Cardiac muscle cell (in vitro differentiated cells and primary cell): ENCODE measurements at regions not wholly inside any gene's neighbourhood (a gene's known extent, or its start where the extent isn't known, plus 50 kb on each side); places are given as distances from the start of the nearest gene placed in this dataset.

Source experiments
- DNase-seq, 2 donors: peaks; one replicate each; pipeline versions ENCODE4 v3.0.0 to v3.0.0-alpha.2; 2010 to 2017; ENCODE audit warnings: low read depth in 1 of 2, low spot score in 1 of 2
- H3K27ac ChIP-seq: fragments of 200-600 bp; sonication (generic); 2 replicates; pipeline ENCODE4 v1.5.1; 2016
- H3K27me3 ChIP-seq: fragments of 200-600 bp; sonication (generic); 2 replicates; pipeline ENCODE4 v1.6.0; 2016; ENCODE audit warnings: control low read depth
- H3K36me3 ChIP-seq: fragments of 200-600 bp; sonication (generic); 2 replicates; pipeline ENCODE4 v1.5.1; 2016; ENCODE audit warnings: control low read depth
- H3K4me1 ChIP-seq: fragments of 200-600 bp; sonication (generic); 2 replicates; pipeline ENCODE4 v1.8.1; 2017; ENCODE audit warnings: low read depth, mild to moderate bottlenecking, mixed run types
- H3K4me3 ChIP-seq: fragments of 200-600 bp; sonication (generic); 2 replicates; pipeline ENCODE4 v1.5.1; 2016; ENCODE audit warnings: mild to moderate bottlenecking
- H3K9me3 ChIP-seq: fragments of 200-600 bp; sonication (generic); 2 replicates; pipeline ENCODE4 v1.5.1; 2017; ENCODE audit warnings: low read depth, mild to moderate bottlenecking, control low read depth
- TF ChIP-seq, protein P1 (sequence below): IDR thresholded peaks from 2 replicates; pipeline ENCODE4 v1.5.1; 2012; ENCODE audit warnings: low read depth, mild to moderate bottlenecking, low read length

DNA sequence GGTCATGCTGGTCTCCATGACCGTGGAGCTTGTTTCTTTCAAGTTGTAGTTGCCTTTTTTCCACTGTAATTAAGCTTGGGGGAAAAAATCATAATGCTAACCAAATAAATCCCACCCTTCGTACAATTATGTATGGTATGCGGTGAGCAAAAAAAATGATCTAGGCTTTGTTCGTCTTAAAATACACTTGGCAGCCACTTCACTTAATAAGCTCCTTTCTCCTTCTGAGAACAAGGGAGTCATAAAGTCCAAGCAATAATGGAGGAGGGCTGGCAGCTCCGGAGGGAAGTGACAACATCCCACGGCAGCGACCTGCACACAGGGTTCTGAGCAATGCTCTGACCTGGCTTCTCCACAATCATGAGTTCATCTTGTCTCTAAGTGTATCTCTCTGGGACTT lies 91.2 kb upstream of the KLHL29 start:
- H3K36me3 ChIP-seq: no peaks in the 10 kb centered on the region
- H3K9me3 ChIP-seq: no peaks in the 10 kb centered on the region
- H3K4me1 ChIP-seq: no peaks in the 10 kb centered on the region
- no peak overlapping the region for H3K27ac ChIP-seq
- TF ChIP-seq, protein P1, sequence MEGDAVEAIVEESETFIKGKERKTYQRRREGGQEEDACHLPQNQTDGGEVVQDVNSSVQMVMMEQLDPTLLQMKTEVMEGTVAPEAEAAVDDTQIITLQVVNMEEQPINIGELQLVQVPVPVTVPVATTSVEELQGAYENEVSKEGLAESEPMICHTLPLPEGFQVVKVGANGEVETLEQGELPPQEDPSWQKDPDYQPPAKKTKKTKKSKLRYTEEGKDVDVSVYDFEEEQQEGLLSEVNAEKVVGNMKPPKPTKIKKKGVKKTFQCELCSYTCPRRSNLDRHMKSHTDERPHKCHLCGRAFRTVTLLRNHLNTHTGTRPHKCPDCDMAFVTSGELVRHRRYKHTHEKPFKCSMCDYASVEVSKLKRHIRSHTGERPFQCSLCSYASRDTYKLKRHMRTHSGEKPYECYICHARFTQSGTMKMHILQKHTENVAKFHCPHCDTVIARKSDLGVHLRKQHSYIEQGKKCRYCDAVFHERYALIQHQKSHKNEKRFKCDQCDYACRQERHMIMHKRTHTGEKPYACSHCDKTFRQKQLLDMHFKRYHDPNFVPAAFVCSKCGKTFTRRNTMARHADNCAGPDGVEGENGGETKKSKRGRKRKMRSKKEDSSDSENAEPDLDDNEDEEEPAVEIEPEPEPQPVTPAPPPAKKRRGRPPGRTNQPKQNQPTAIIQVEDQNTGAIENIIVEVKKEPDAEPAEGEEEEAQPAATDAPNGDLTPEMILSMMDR: no peak
- H3K4me3 ChIP-seq: no peak overlapping the region
- peak in 1 of 2 donors; percentile 34 for DNase-seq
- no peaks in the 10 kb centered on the region for H3K27me3 ChIP-seq

DNA sequence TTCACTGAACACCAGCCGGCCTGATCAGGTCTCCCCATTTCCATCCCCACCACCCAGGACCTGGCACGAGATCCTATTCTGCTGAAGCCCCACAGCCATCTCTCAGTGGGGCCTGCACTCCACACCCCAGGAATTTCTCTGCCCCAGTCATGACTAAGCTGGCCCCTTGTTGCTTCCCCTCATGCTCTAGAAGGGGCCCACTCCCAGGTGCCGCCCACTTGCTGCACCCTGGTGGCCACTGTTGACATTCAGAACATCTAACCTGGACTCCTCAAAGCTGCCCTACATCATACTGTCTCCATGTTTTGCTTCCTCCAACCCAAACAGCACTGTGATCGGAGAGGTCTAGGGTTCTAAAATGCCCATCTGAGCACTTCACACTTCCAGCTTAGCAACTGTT lies 90.7 kb upstream of the KLHL29 start:
- no peaks in the 10 kb centered on the region for H3K36me3 ChIP-seq
- no peak overlapping the region for H3K4me3 ChIP-seq
- no peak overlapping the region for H3K27ac ChIP-seq
- H3K9me3 ChIP-seq: no peaks in the 10 kb centered on the region
- DNase-seq: no peak
- no peaks in the 10 kb centered on the region for H3K4me1 ChIP-seq
- H3K27me3 ChIP-seq: no peaks in the 10 kb centered on the region
- TF ChIP-seq, protein P1: no peak

DNA sequence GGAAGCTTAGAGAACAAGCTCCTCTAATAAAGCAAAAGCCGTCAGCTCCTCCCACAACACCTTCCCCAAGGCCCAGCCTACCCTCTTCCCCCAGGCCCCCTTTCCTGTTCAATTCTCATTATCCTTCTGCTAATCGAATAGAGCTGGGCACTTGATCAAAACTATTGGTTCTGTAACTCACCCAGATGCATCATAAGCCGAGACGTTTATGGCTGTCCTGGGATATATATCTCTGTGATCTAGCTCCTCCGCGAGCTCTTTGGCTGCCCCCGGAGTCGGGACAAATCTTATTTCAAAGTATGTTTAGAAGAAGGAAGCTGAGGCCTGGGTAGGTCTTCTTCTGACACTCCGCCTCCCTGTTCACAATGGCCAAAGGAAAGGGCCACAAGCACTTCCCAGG lies 88.3 kb upstream of the KLHL29 start:
- no peaks in the 10 kb centered on the region for H3K36me3 ChIP-seq
- no peaks in the 10 kb centered on the region for H3K27me3 ChIP-seq
- no peaks in the 10 kb centered on the region for H3K9me3 ChIP-seq
- no peak overlapping the region for H3K27ac ChIP-seq
- DNase-seq: no peak
- no peaks in the 10 kb centered on the region for H3K4me1 ChIP-seq
- H3K4me3 ChIP-seq: no peak overlapping the region
- TF ChIP-seq, protein P1: no peak

DNA sequence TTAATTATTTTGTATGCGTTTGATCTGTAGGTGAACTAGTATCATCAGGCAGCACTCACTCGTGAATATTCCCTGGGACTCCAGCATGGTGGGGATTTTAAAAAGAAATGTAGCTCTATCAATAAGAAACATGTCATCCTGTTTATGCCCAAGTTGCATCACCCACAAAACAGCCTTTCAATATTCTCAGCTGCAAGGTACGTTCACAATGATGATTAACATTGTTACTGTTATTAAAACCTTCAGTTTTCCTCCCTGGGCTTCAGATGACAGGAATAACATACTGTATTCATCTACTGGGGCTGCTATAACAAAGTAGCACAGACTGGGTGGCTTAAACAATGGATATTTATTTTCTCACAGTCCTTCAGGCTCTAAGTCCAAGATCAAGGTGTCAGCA lies 87.9 kb upstream of the KLHL29 start:
- TF ChIP-seq, protein P1: no peak
- no peak for DNase-seq

DNA sequence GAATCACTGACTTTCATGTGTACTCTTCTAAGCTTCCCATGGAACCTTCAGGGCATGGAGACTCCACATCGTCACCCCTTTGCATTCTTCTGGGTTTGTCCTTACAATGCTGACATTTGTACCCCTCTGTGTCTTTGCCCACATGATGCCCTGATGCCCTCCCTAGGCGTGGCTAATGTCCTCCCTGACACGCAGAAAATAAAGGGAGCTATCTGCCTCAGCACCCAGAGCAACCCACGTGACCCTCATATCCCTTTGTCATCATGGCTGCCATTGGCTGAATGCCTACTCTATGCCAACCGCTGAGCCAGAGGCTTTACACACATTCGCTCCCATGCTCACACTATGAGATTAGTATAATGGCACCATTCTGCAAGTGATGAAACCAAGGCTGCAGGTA lies 86.4 kb upstream of the KLHL29 start:
- TF ChIP-seq, protein P1: no peak

More for the DNA sequence above, 87.9 kb upstream of the KLHL29 start:
- Histone ChIP-seq H3K27ac (no peak overlapping the region), H3K27me3 (no peaks in the 10 kb centered on the region), H3K36me3 (no peaks in the 10 kb centered on the region), H3K4me1 (no peaks in the 10 kb centered on the region), H3K9me3 (no peaks in the 10 kb centered on the region), H3K4me3 (no peak overlapping the region)

DNA sequence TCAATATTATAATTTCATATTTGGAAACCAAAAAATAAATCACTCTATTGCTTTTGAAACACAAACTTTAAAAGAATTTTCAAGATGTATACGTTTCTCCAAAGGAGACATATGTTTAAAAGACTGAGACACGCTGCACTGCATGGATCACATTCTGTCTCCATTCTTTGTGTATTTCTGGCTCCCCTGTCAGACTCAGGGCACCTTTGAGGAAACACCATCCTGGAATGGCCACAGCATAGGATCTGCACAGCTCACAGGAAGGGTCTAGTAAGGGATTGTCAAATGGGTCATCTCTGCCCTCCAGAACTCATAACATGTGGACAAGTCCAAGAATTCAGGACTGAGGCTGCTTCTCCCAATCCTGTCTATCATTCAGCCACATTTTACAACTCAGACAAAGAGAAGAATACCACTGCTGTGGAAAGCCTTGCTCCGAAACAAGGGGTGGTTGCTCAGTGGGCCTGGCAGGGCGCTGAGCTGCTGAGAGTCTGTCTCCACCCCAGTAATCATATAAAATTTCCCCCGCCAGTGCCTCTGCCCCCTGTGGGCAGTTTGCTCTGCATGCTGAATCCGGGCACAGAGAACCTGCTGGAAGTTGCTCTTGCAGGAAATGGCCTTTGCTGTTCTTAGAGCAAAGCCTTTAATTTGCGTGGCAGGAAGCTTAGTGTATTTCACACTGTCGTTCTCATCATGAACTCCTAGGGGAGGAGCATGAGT lies 85.3 kb upstream of the KLHL29 start:
- H3K36me3 ChIP-seq: no peaks in the 10 kb centered on the region
- DNase-seq: no peak
- no peak overlapping the region for H3K4me3 ChIP-seq
- H3K27ac ChIP-seq: no peak overlapping the region
- H3K9me3 ChIP-seq: no peaks in the 10 kb centered on the region
- no peaks in the 10 kb centered on the region for H3K27me3 ChIP-seq
- TF ChIP-seq, protein P1: no peak
- H3K4me1 ChIP-seq: no peaks in the 10 kb centered on the region

More for the DNA sequence above, 86.4 kb upstream of the KLHL29 start:
- no peak for DNase-seq
- Histone ChIP-seq H3K27me3 (no peaks in the 10 kb centered on the region), H3K9me3 (no peaks in the 10 kb centered on the region), H3K36me3 (no peaks in the 10 kb centered on the region), H3K4me1 (no peaks in the 10 kb centered on the region), H3K4me3 (no peak overlapping the region), H3K27ac (no peak overlapping the region)
